Neural progenitor cell (in vitro differentiated cells): ENCODE measurements at regions not wholly inside any gene's neighbourhood (a gene's known extent, or its start where the extent isn't known, plus 50 kb on each side); places are given as distances from the start of the nearest gene placed in this dataset.
"Not testable (repeated sequence)": the region's sequence is repeated elsewhere in the genome, so short reads cannot be mapped to it uniquely, and the experiment has no call there.

Experiments
- DNase-seq: peaks from one replicate; pipeline ENCODE4 v3.0.0-alpha.2; 2016; ENCODE audit warnings: low spot score
- H2AFZ ChIP-seq: fragments of 200-600 bp; sonication (generic); replicated peaks from 2 replicates; pipeline ENCODE4 v1.6.1; 2016; ENCODE audit warnings: antibody characterized with exemption
- H3F3A ChIP-seq: fragments of 200-600 bp; sonication (generic); 2 replicates; pipeline ENCODE4 v1.6.1; 2016; ENCODE audit warnings: antibody characterized with exemption, low read depth
- H3K27ac ChIP-seq: fragments of 200-600 bp; sonication (generic); 2 replicates; pipeline ENCODE4 v1.5.1; 2016; ENCODE audit warnings: mild to moderate bottlenecking
- H3K27me3 ChIP-seq: fragments of 200-600 bp; sonication (generic); 2 replicates; pipeline ENCODE4 v1.6.1; 2016; ENCODE audit warnings: mild to moderate bottlenecking, moderate library complexity
- H3K36me3 ChIP-seq: fragments of 200-600 bp; sonication (generic); 2 replicates; pipeline ENCODE4 v1.5.1; 2016
- H3K4me1 ChIP-seq: fragments of 200-600 bp; sonication (generic); 2 replicates; pipeline ENCODE4 v1.6.1; 2016; ENCODE audit warnings: mixed run types
- H3K4me2 ChIP-seq: fragments of 200-600 bp; sonication (generic); 2 replicates; pipeline ENCODE4 v1.6.1; 2016
- H3K4me3 ChIP-seq: fragments of 200-600 bp; sonication (generic); 2 replicates; pipeline ENCODE4 v1.5.1; 2016
- H3K79me2 ChIP-seq: fragments of 200-600 bp; sonication (generic); 2 replicates; pipeline ENCODE4 v1.6.1; 2016; ENCODE audit warnings: low read depth
- H3K9ac ChIP-seq: fragments of 200-600 bp; sonication (generic); 2 replicates; pipeline ENCODE4 v1.6.1; 2016
- H3K9me3 ChIP-seq: fragments of 200-600 bp; sonication (generic); 2 replicates; pipeline ENCODE4 v1.5.1; 2016; ENCODE audit warnings: low read depth
- H4K20me1 ChIP-seq: fragments of 200-600 bp; sonication (generic); 2 replicates; pipeline ENCODE4 v1.6.1; 2016; ENCODE audit warnings: low read depth
- H3K27ac Mint-ChIP-seq: 3 replicates; pipeline ENCODE4 v1.8.0; 2021; ENCODE audit warnings: mixed read lengths
- H3K27me3 Mint-ChIP-seq: 2 replicates; pipeline ENCODE4 v1.8.0; 2022; ENCODE audit warnings: low read depth, mild to moderate bottlenecking, inconsistent platforms, moderate library complexity, mixed read lengths; ENCODE audit not compliant: insufficient read depth
- H3K36me3 Mint-ChIP-seq: 3 replicates; pipeline ENCODE4 v1.8.0; 2021; ENCODE audit warnings: mixed read lengths
- H3K4me1 Mint-ChIP-seq: 3 replicates; pipeline ENCODE4 v1.8.0; 2021; ENCODE audit warnings: mixed read lengths
- H3K4me3 Mint-ChIP-seq: 3 replicates; pipeline ENCODE4 v1.8.0; 2021; ENCODE audit warnings: mild to moderate bottlenecking, moderate library complexity, mixed read lengths
- H3K9me3 Mint-ChIP-seq: 3 replicates; pipeline ENCODE4 v1.8.0; 2020; ENCODE audit warnings: mixed read lengths
- CTCF ChIP-seq: fragments of 200-600 bp; sonication (generic); IDR thresholded peaks from 2 replicates; pipeline ENCODE4 v1.5.1; 2017; ENCODE audit warnings: antibody characterized with exemption, mild to moderate bottlenecking
- EZH2 ChIP-seq: fragments of 200-600 bp; sonication (generic); IDR thresholded peaks from 2 replicates; pipeline ENCODE4 v1.6.1; 2017; ENCODE audit warnings: antibody characterized with exemption, mild to moderate bottlenecking, moderate library complexity
- EZH2phosphoT487 ChIP-seq: fragments of 200-600 bp; sonication (generic); IDR thresholded peaks from 2 replicates; pipeline ENCODE4 v1.6.1; 2017; ENCODE audit warnings: antibody characterized with exemption

DNA sequence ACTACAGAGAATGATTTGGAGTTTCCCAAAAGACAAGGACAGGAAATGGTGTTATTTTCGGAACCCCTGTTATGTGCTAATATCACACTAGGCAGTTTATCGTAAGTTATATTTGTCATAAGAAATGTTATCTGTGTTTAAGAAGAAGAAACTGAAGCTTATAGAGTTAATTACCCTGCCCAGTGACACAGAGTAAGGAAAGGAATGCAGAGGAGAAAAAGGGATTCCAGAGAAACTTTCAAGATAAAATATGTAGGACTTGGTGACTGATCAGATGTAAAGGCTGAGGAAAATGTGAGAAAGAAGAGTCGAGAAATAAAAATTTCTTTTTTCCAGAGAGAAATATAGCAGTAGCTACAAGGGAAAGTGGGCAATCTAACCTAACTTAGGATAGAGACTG is 63.5 kb upstream of the ZNF746 start:
- no peaks in the 10 kb centered on the region for H3K36me3 ChIP-seq
- TF ChIP-seq EZH2phosphoT487 (no peak), EZH2 (no peak), CTCF (no peak)
- Mint-ChIP-seq H3K27me3 (no peaks in the 10 kb centered on the region), H3K9me3 (peaks cover 2% of the 10 kb centered on the region), H3K27ac (no peak overlapping the region), H3K4me3 (no peak overlapping the region), H3K4me1 (no peaks in the 10 kb centered on the region), H3K36me3 (peaks cover 29% of the 10 kb centered on the region)
- peaks cover 9% of the 10 kb centered on the region for H3K79me2 ChIP-seq
- no peak for DNase-seq
- H3K4me2 ChIP-seq: no peak overlapping the region
- H3K9ac ChIP-seq: no peak overlapping the region
- no peak overlapping the region for H3K4me3 ChIP-seq
- H3K4me1 ChIP-seq: no peaks in the 10 kb centered on the region
- no peaks in the 10 kb centered on the region for H3K9me3 ChIP-seq
- no peaks in the 10 kb centered on the region for H4K20me1 ChIP-seq
- no peak overlapping the region for H2AFZ ChIP-seq
- no peaks in the 10 kb centered on the region for H3K27me3 ChIP-seq
- H3F3A ChIP-seq: no peaks in the 10 kb centered on the region
- no peak overlapping the region for H3K27ac ChIP-seq

- TF ChIP-seq EZH2phosphoT487 (no peak), CTCF (no peak), EZH2 (no peak)
- Mint-ChIP-seq H3K36me3 (peaks cover 23% of the 10 kb centered on the region), H3K4me3 (no peak overlapping the region), H3K27me3 (no peaks in the 10 kb centered on the region), H3K27ac (no peak overlapping the region), H3K4me1 (no peaks in the 10 kb centered on the region), H3K9me3 (peaks cover 2% of the 10 kb centered on the region)
- H3K4me1 ChIP-seq: no peaks in the 10 kb centered on the region
- H3K4me3 ChIP-seq: no peak overlapping the region
- H2AFZ ChIP-seq: no peak overlapping the region
- no peak for DNase-seq
- H3K36me3 ChIP-seq: no peaks in the 10 kb centered on the region
- H3K9me3 ChIP-seq: no peaks in the 10 kb centered on the region
- no peaks in the 10 kb centered on the region for H4K20me1 ChIP-seq
- H3F3A ChIP-seq: no peaks in the 10 kb centered on the region
- no peaks in the 10 kb centered on the region for H3K27me3 ChIP-seq
- no peak overlapping the region for H3K4me2 ChIP-seq
- no peak overlapping the region for H3K27ac ChIP-seq
- peaks cover 9% of the 10 kb centered on the region for H3K79me2 ChIP-seq
- H3K9ac ChIP-seq: no peak overlapping the region
These were observed 62.1 kb upstream of the ZNF746 start for GRCh38 chr7:149559711-149560110.

GRCh38 chr7:149558149-149558861 is 60.7 kb upstream of the ZNF746 start:
- no peak overlapping the region for H3K4me2 ChIP-seq
- H4K20me1 ChIP-seq: no peaks in the 10 kb centered on the region
- no peak overlapping the region for H2AFZ ChIP-seq
- H3K9me3 ChIP-seq: no peaks in the 10 kb centered on the region
- DNase-seq: no peak
- no peaks in the 10 kb centered on the region for H3K27me3 Mint-ChIP-seq
- peaks cover 25% of the 10 kb centered on the region for H3K36me3 Mint-ChIP-seq
- no peak overlapping the region for H3K4me3 Mint-ChIP-seq
- no peaks in the 10 kb centered on the region for H3K36me3 ChIP-seq
- no peak overlapping the region for H3K4me3 ChIP-seq
- no peak overlapping the region for H3K9ac ChIP-seq
- peaks cover 4% of the 10 kb centered on the region for H3K79me2 ChIP-seq
- H3K27me3 ChIP-seq: no peaks in the 10 kb centered on the region
- no peak overlapping the region for H3K27ac ChIP-seq
- H3K9me3 Mint-ChIP-seq: peaks cover 2% of the 10 kb centered on the region
- no peaks in the 10 kb centered on the region for H3K4me1 Mint-ChIP-seq
- no peaks in the 10 kb centered on the region for H3F3A ChIP-seq
- no peak overlapping the region for H3K27ac Mint-ChIP-seq
- TF ChIP-seq EZH2phosphoT487 (no peak), CTCF (no peak), EZH2 (no peak)
- no peaks in the 10 kb centered on the region for H3K4me1 ChIP-seq

DNA sequence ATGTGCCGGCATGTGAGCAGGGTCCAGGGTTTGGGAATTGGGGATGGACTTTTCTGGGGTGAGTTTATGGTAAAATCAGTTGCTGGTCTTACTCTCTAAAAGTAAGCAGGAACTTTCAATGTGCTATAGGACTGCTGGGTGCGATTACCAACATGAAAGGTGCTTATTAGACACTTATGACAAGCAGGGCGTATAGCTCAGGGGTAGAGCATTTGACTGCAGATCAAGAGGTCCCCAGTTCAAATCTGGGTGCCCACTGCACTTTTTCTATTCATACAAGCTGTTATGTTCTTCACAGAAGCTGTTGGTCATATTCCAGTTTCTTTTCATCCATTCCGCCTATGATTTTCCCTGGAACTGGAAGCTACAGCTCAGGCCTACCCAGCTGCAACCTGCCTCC is 58.9 kb upstream of the ZNF746 start:
- H3K4me1 ChIP-seq, H3K27ac Mint-ChIP-seq, H3K4me3 ChIP-seq, H3F3A ChIP-seq, H4K20me1 ChIP-seq, H3K36me3 ChIP-seq, H3K9me3 ChIP-seq, H3K4me2 ChIP-seq, DNase-seq, H3K27ac ChIP-seq, H3K27me3 Mint-ChIP-seq, H3K4me1 Mint-ChIP-seq, H3K4me3 Mint-ChIP-seq, H2AFZ ChIP-seq, H3K9ac ChIP-seq, H3K27me3 ChIP-seq, H3K79me2 ChIP-seq: not testable (repeated sequence)
- Mint-ChIP-seq H3K36me3 (peaks cover 43% of the 10 kb centered on the region), H3K9me3 (peaks cover 13% of the 10 kb centered on the region)

DNA sequence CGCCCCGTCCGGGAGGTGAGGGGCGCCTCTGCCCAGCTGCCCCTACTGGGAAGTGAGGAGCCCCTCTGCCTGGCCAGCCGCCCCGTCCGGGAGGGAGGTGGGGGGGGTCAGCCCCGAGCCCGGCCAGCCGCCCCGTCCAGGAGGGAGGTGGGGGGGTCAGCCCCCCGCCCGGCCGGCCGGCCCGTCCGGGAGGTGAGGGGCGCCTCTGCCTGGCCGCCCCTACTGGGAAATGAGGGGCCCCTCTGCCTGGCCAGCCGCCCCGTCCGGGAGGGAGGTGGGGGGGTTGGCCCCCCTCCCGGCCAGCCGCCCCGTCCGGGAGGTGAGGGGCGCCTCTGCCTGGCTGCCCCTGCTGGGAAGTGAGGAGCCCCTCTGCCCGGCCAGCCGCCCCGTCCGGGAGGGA is 57.2 kb upstream of the ZNF746 start:
- not testable (repeated sequence) for H3K79me2 ChIP-seq, H4K20me1 ChIP-seq, H3K4me3 Mint-ChIP-seq, H3F3A ChIP-seq, H3K4me2 ChIP-seq, H3K27me3 Mint-ChIP-seq, H3K27ac ChIP-seq, H3K36me3 ChIP-seq, H3K27ac Mint-ChIP-seq, H3K27me3 ChIP-seq, H3K4me1 Mint-ChIP-seq, H2AFZ ChIP-seq, DNase-seq, H3K4me1 ChIP-seq, H3K4me3 ChIP-seq, H3K9me3 ChIP-seq, H3K9ac ChIP-seq
- peaks cover 51% of the 10 kb centered on the region for H3K36me3 Mint-ChIP-seq
- peaks cover 13% of the 10 kb centered on the region for H3K9me3 Mint-ChIP-seq

- not testable (repeated sequence) for H3K4me3 ChIP-seq, H3K9ac ChIP-seq, H3K4me1 Mint-ChIP-seq, H3K4me1 ChIP-seq, H3K27ac Mint-ChIP-seq, H3K27ac ChIP-seq, H4K20me1 ChIP-seq, H3K36me3 ChIP-seq, H3K79me2 ChIP-seq, H3K27me3 Mint-ChIP-seq, H3K4me3 Mint-ChIP-seq, DNase-seq, H3F3A ChIP-seq, H3K4me2 ChIP-seq, H3K27me3 ChIP-seq, H3K9me3 ChIP-seq, H2AFZ ChIP-seq
- Mint-ChIP-seq H3K9me3 (peaks cover 13% of the 10 kb centered on the region), H3K36me3 (peaks cover 59% of the 10 kb centered on the region)
These were observed 56.4 kb upstream of the ZNF746 start for GRCh38 chr7:149553991-149554390.
